GM12878 (cell line): ENCODE measurements at regions not wholly inside any gene's neighbourhood (a gene's known extent, or its start where the extent isn't known, plus 50 kb on each side); places are given as distances from the start of the nearest gene placed in this dataset. TPM values are rescaled to one million over a fixed set of nuclear protein-coding genes. Genes with fewer than 3 reads are reported as not detected.

Source experiments
- TARDBP ChIP-seq: IDR thresholded peaks from 2 replicates; pipeline ENCODE4 v1.6.1; 2016; ENCODE audit warnings: borderline replicate concordance
- small RNA-seq: library from RNA; depleted of rRNA; stranded (forward); fragments of <200 nt; gene quantifications from one replicate; pipeline ENCODE3, GENCODE V24; 2014
- TF ChIP-seq, protein P1 (sequence below): IDR thresholded peaks from 2 replicates; pipeline ENCODE4 v1.6.1; 2011; ENCODE audit warnings: borderline replicate concordance, low read depth, mild to moderate bottlenecking, moderate library complexity, low read length; ENCODE audit not compliant: insufficient read depth, poor library complexity, severe bottlenecking

DNA sequence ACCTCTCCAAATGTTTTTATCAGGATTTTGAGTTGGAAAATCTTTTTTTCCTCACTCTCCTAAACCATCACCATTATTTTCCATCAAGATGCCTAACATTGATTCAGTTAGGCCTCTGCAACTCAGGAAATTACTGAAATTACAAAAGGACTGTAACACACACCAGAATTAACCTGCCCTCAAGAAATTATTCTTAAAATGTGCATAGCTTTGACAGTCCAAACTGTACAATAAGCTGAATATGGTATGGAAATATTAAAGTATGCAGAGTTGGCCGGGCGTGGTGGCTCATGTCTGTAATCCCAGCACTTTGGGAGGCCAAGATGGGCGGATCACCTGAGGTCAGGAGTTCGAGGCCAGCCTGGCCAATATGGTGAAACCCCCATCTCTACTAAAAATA is 50.2 kb upstream of the PHLPP1 start (continued):
- TF ChIP-seq, protein P1, sequence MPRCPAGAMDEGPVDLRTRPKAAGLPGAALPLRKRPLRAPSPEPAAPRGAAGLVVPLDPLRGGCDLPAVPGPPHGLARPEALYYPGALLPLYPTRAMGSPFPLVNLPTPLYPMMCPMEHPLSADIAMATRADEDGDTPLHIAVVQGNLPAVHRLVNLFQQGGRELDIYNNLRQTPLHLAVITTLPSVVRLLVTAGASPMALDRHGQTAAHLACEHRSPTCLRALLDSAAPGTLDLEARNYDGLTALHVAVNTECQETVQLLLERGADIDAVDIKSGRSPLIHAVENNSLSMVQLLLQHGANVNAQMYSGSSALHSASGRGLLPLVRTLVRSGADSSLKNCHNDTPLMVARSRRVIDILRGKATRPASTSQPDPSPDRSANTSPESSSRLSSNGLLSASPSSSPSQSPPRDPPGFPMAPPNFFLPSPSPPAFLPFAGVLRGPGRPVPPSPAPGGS: no peak
- TF ChIP-seq TARDBP: no peak

Small RNA genes in the stretch of these regions (small RNA-seq; reads per million reads assigned to genes)
- not detected for gene RN7SL705P
